ENCODE measurements at regions not wholly inside any gene's neighbourhood (a gene's known extent, or its start where the extent isn't known, plus 50 kb on each side); places are given as distances from the start of the nearest gene placed in this dataset.
"Not testable (repeated sequence)": the region's sequence is repeated elsewhere in the genome, so short reads cannot be mapped to it uniquely, and the experiment has no call there.

- Histone ChIP-seq H3K4me1 (ENCODE audit: control insufficient read depth, insufficient read depth, low read length, poor library complexity, severe bottlenecking) (no peaks in the 10 kb centered on the region), H3K27ac (ENCODE audit: insufficient read depth, low read length, poor library complexity, severe bottlenecking) (no peak overlapping the region), H3K27me3 (replicated peaks; ENCODE audit: control insufficient read depth, insufficient read depth, low read length, poor library complexity, severe bottlenecking) (no peaks in the 10 kb centered on the region)
Measured at GRCh38 chr6:169101981-169102380, 151.7 kb downstream of the THBS2 start.

GRCh38 chr6:169101036-169101805 lies 152.4 kb downstream of the THBS2 start:
- no peaks in the 10 kb centered on the region for H3K9me3 ChIP-seq (ENCODE audit: control insufficient read depth, low read length)
- no peak overlapping the region for H3K4me3 ChIP-seq (ENCODE audit: insufficient read depth, low read depth, low read length, poor library complexity, severe bottlenecking)
- H3K36me3 ChIP-seq (ENCODE audit: control insufficient read depth, insufficient read depth, low read length) = no peaks in the 10 kb centered on the region
- no peak for DNase-seq
- H3K27ac ChIP-seq (ENCODE audit: insufficient read depth, low read length, poor library complexity, severe bottlenecking) = no peak overlapping the region
- H3K27me3 ChIP-seq (replicated peaks; ENCODE audit: control insufficient read depth, insufficient read depth, low read length, poor library complexity, severe bottlenecking) = no peaks in the 10 kb centered on the region
- H3K4me1 ChIP-seq (ENCODE audit: control insufficient read depth, insufficient read depth, low read length, poor library complexity, severe bottlenecking) = no peaks in the 10 kb centered on the region

More at GRCh38 chr6:169101981-169102380, 151.7 kb downstream of the THBS2 start:
- no peak for DNase-seq
- Histone ChIP-seq H3K9me3 (ENCODE audit: control insufficient read depth, low read length) (no peaks in the 10 kb centered on the region), H3K4me3 (ENCODE audit: insufficient read depth, low read depth, low read length, poor library complexity, severe bottlenecking) (no peak overlapping the region), H3K36me3 (ENCODE audit: control insufficient read depth, insufficient read depth, low read length) (no peaks in the 10 kb centered on the region)

DNA sequence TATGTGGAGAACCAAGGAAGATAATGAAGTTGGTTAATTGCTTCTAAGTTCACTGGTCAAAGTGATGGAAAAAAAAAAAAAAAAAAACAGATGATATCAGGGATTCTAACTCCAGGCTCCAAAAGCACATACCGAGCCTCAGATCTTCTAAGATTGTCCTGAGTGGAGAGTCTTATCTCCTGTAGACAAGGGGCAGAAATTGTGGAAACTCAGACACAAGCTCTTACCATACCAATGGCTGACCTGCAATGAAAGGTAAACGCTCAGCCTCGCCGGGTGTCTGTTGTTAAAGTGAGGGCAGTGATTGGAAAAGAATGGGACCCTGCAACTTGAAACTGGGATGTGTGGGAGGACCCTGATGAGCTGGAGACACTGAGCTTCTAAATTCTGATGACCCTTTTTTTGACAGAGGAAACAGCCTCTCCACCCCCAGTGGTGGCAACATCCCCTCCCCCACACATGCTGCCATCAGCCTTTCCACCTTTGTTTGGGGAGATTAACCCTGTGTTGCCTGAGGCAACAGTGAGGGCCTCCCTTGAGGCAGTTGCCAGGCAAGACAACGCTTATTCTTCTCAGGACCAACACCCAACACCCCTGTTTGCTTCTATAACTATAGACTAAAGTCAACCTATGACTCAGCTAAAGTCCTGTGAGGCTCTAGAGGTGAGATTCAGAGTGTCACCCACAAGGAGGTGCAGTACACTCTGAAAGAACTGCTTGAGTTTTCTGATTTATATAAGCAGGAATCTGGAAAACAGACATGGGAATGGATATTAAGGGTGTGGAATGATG lies 154.0 kb downstream of the THBS2 start:
- Histone ChIP-seq H3K27me3 (replicated peaks; ENCODE audit: control insufficient read depth, insufficient read depth, low read length, poor library complexity, severe bottlenecking) (no peaks in the 10 kb centered on the region), H3K4me1 (ENCODE audit: control insufficient read depth, insufficient read depth, low read length, poor library complexity, severe bottlenecking) (no peaks in the 10 kb centered on the region), H3K27ac (ENCODE audit: insufficient read depth, low read length, poor library complexity, severe bottlenecking) (no peak overlapping the region), H3K4me3 (ENCODE audit: insufficient read depth, low read depth, low read length, poor library complexity, severe bottlenecking) (no peak overlapping the region), H3K36me3 (ENCODE audit: control insufficient read depth, insufficient read depth, low read length) (no peaks in the 10 kb centered on the region), H3K9me3 (ENCODE audit: control insufficient read depth, low read length) (no peaks in the 10 kb centered on the region)
- DNase-seq = no peak

- H3K27ac ChIP-seq (ENCODE audit: insufficient read depth, low read length, poor library complexity, severe bottlenecking); DNase-seq; H3K9me3 ChIP-seq (ENCODE audit: control insufficient read depth, low read length); H3K36me3 ChIP-seq (ENCODE audit: control insufficient read depth, insufficient read depth, low read length); H3K27me3 ChIP-seq (replicated peaks; ENCODE audit: control insufficient read depth, insufficient read depth, low read length, poor library complexity, severe bottlenecking); H3K4me3 ChIP-seq (ENCODE audit: insufficient read depth, low read depth, low read length, poor library complexity, severe bottlenecking); H3K4me1 ChIP-seq (ENCODE audit: control insufficient read depth, insufficient read depth, low read length, poor library complexity, severe bottlenecking): not testable (repeated sequence)
Measured at GRCh38 chr6:169098651-169099050, 155.0 kb downstream of the THBS2 start.

- Histone ChIP-seq H3K27me3 (replicated peaks; ENCODE audit: control insufficient read depth, insufficient read depth, low read length, poor library complexity, severe bottlenecking) (no peaks in the 10 kb centered on the region), H3K27ac (ENCODE audit: insufficient read depth, low read length, poor library complexity, severe bottlenecking) (no peak overlapping the region), H3K4me3 (ENCODE audit: insufficient read depth, low read depth, low read length, poor library complexity, severe bottlenecking) (no peak overlapping the region), H3K9me3 (ENCODE audit: control insufficient read depth, low read length) (no peaks in the 10 kb centered on the region), H3K4me1 (ENCODE audit: control insufficient read depth, insufficient read depth, low read length, poor library complexity, severe bottlenecking) (no peaks in the 10 kb centered on the region), H3K36me3 (ENCODE audit: control insufficient read depth, insufficient read depth, low read length) (no peaks in the 10 kb centered on the region)
- DNase-seq = no peak
Measured at GRCh38 chr6:169098116-169098515, 155.5 kb downstream of the THBS2 start.

DNA sequence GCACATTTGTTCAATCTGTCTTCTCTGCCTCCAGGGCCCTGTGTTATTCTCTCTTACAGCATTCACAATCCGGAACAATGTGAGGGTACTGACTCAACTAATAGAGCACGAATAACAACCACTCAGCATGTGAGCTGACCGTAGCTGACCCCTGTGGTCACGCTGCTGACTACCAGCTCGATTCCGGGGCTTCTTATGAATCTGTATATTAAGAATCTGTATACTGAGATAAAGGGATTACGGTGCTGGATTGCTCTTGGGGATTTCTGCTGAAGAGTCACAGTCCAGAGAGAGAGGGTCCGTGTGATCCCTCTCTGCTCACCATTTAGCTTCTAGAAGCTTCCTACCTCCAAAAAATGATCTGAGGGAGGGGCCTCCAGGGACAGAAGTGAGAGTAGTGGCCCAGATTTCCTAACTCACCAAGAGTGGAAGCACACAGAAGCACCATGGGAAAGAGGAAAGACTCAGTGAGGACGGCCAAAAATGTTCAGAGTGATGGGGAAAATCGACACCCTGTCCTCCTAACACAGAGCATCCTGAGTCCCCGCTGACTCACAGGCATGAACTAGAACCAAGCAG lies 156.2 kb downstream of the THBS2 start:
- no peaks in the 10 kb centered on the region for H3K4me1 ChIP-seq (ENCODE audit: control insufficient read depth, insufficient read depth, low read length, poor library complexity, severe bottlenecking)
- no peak for DNase-seq

GRCh38 chr6:169096388-169096787 lies 157.3 kb downstream of the THBS2 start:
- DNase-seq = no peak
- H3K4me3 ChIP-seq (ENCODE audit: insufficient read depth, low read depth, low read length, poor library complexity, severe bottlenecking) = no peak overlapping the region
- H3K36me3 ChIP-seq (ENCODE audit: control insufficient read depth, insufficient read depth, low read length) = no peaks in the 10 kb centered on the region
- H3K4me1 ChIP-seq (ENCODE audit: control insufficient read depth, insufficient read depth, low read length, poor library complexity, severe bottlenecking) = no peaks in the 10 kb centered on the region
- H3K27ac ChIP-seq (ENCODE audit: insufficient read depth, low read length, poor library complexity, severe bottlenecking) = no peak overlapping the region
- H3K27me3 ChIP-seq (replicated peaks; ENCODE audit: control insufficient read depth, insufficient read depth, low read length, poor library complexity, severe bottlenecking) = no peaks in the 10 kb centered on the region
- H3K9me3 ChIP-seq (ENCODE audit: control insufficient read depth, low read length) = no peaks in the 10 kb centered on the region

More for the DNA sequence above, 156.2 kb downstream of the THBS2 start:
- H3K36me3 ChIP-seq (ENCODE audit: control insufficient read depth, insufficient read depth, low read length) = no peaks in the 10 kb centered on the region
- H3K27me3 ChIP-seq (replicated peaks; ENCODE audit: control insufficient read depth, insufficient read depth, low read length, poor library complexity, severe bottlenecking) = no peaks in the 10 kb centered on the region
- H3K9me3 ChIP-seq (ENCODE audit: control insufficient read depth, low read length) = no peaks in the 10 kb centered on the region
- H3K27ac ChIP-seq (ENCODE audit: insufficient read depth, low read length, poor library complexity, severe bottlenecking) = no peak overlapping the region
- no peak overlapping the region for H3K4me3 ChIP-seq (ENCODE audit: insufficient read depth, low read depth, low read length, poor library complexity, severe bottlenecking)

DNA sequence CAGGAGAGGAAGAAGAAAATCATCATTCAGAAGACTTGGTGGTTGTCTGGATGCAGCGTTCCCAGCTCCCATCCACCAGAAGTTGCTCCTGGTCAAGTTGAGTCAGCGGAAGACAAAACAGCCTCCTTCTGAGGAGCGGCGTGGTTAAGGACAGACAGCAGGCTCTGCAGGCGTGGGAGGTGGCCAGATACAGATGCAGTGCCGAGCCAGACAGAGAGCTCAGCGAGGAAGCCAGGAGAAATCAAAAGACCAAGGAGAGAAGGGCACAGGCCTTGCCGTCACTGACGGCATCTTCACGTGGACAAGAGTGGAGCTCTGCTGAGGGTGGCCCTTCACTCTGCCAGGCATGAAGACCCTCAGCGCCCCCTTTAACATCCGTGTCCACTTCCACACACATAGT lies 158.5 kb downstream of the THBS2 start:
- H3K27me3 ChIP-seq (replicated peaks; ENCODE audit: control insufficient read depth, insufficient read depth, low read length, poor library complexity, severe bottlenecking) = no peaks in the 10 kb centered on the region
- H3K4me3 ChIP-seq (ENCODE audit: insufficient read depth, low read depth, low read length, poor library complexity, severe bottlenecking) = no peak overlapping the region
- no peak overlapping the region for H3K27ac ChIP-seq (ENCODE audit: insufficient read depth, low read length, poor library complexity, severe bottlenecking)
- H3K4me1 ChIP-seq (ENCODE audit: control insufficient read depth, insufficient read depth, low read length, poor library complexity, severe bottlenecking) = no peaks in the 10 kb centered on the region
- H3K9me3 ChIP-seq (ENCODE audit: control insufficient read depth, low read length) = no peaks in the 10 kb centered on the region
- DNase-seq = no peak
- no peaks in the 10 kb centered on the region for H3K36me3 ChIP-seq (ENCODE audit: control insufficient read depth, insufficient read depth, low read length)

DNA sequence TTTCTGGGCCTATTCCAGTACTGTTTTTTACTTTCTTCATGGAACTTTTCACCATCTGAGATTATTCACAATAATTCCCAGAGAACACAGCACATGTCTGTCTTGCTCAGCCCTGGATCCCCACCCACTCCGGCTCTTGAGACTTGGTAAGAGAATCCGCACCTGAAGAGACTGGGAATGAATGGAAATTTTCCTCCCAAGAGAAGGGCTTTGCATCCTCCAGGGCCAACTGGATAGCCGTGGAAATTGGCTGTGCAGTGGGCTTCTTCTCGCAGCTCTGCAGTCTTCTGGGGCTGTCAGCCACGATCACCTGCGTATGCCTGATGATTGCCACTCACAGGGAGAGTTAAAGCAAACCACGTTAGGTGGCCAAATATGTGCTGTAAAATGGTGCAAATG lies 159.1 kb downstream of the THBS2 start:
- Histone ChIP-seq H3K27ac (ENCODE audit: insufficient read depth, low read length, poor library complexity, severe bottlenecking) (no peak overlapping the region), H3K9me3 (ENCODE audit: control insufficient read depth, low read length) (no peaks in the 10 kb centered on the region), H3K36me3 (ENCODE audit: control insufficient read depth, insufficient read depth, low read length) (no peaks in the 10 kb centered on the region), H3K4me1 (ENCODE audit: control insufficient read depth, insufficient read depth, low read length, poor library complexity, severe bottlenecking) (no peaks in the 10 kb centered on the region), H3K4me3 (ENCODE audit: insufficient read depth, low read depth, low read length, poor library complexity, severe bottlenecking) (no peak overlapping the region), H3K27me3 (replicated peaks; ENCODE audit: control insufficient read depth, insufficient read depth, low read length, poor library complexity, severe bottlenecking) (no peaks in the 10 kb centered on the region)
- DNase-seq = no peak

Measured in effector memory CD4-positive, alpha-beta T cell (primary cell).